GM21526 (cell line): ENCODE measurements at regions not wholly inside any gene's neighbourhood (a gene's known extent, or its start where the extent isn't known, plus 50 kb on each side); places are given as distances from the start of the nearest gene placed in this dataset.
"Not testable (repeated sequence)": the region's sequence is repeated elsewhere in the genome, so short reads cannot be mapped to it uniquely, and the experiment has no call there.

Source experiments
- ATAC-seq: cut with Tn5 transposase; IDR thresholded peaks from one replicate; pipeline ENCODE4 v1.9.1; 2021; ENCODE audit warnings: moderate library complexity; ENCODE audit not compliant: unreplicated experiment, low FRiP score

DNA sequence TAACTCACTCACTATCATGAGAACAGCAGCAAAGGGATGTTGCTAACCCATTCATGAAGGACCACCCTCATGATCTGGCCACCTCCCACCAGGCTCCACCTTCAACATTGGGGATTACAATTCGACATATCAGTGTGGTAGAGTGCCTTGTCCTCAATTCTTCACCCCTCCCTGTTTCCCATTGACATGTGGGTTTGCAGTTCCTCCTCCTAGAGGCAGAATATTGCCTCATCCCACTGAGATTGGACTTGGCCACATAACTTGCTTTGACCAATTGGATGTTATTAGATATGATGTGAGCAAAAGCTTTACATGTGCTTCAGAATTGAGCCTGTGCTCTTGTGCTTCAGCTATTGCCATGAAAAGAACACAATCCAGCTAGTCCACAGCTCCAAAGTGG, 217.0 kb upstream of the CXCR4 start:
- ATAC-seq = no peak

DNA sequence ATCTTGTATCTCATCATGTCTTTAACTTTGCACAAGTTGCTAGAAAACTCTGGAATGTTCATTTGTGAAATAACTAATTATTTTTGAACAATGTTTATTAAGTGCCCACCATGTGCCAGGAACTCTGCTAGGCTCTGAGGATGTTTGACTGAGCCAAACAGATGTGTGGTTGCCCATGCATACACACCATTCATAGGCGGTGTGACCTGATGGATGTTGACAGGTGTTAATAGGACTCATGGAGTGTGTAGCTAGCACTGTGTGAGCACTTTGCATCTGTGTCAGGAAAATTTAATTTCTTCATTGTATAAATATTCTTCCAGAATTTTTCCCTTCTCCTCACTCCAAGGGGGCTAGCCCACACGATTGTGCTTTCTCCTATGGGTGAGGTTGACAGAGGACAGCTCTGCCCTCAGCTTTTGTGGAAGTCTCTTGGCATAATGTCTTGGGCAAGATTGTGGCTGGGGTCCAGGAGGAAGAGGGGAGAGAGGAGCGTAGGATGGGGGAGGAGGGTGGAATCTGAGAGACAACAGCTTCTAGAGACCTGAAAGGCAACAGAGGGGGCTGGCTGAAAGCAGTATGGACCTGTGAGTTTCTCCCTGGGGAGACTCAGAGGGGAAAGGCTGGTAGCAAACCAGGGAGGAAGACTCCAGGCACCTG, 214.6 kb upstream of the CXCR4 start:
- ATAC-seq = no peak

DNA sequence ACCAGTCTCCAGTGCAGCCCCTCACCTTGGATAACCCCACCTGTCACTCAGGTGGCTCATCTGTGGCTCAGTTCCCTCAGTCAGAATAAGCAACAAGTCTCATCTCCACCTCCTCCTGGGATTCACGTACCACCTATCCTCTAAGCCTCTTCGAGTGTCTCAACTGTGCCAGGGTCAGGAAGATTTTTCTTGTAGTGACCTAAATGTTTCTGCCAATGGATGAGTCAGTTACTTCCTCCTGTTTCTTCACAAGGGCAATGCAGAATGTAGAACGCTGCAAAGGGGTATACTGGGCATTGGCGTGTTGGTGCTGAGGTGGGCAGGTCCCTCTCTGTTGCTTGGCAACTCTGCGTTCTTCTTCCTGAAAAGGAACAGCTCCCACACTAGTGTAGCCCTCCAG, 213.3 kb upstream of the CXCR4 start:
- no peak for ATAC-seq

DNA sequence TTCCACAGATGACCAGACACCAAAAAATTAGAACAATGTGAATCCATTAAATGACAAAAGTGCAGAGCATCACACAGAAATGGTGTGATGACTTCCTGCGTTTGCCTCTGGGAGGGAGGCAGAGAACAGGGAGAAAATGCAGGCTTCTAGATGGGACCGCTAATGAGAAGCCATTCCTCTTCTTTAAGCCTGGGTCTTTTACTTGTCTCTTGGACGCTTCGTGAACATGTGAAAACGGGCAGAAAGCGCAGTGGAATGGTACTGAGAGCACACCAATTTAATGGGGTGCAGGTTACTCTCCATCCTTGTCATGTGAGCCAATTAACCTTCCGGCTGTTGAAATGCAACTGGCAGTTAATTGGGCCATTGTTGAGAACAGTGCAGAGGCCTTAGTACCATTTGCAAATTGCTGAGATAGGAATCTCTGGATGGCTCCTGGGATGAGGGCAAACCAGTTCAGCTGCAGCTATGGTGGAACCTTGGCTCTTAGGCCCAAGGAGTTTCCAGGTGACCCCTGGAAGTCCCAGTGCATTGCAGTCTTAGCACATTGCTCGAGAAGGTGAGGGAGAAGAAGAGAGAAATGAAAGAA, 210.4 kb upstream of the CXCR4 start:
- ATAC-seq = no peak

DNA sequence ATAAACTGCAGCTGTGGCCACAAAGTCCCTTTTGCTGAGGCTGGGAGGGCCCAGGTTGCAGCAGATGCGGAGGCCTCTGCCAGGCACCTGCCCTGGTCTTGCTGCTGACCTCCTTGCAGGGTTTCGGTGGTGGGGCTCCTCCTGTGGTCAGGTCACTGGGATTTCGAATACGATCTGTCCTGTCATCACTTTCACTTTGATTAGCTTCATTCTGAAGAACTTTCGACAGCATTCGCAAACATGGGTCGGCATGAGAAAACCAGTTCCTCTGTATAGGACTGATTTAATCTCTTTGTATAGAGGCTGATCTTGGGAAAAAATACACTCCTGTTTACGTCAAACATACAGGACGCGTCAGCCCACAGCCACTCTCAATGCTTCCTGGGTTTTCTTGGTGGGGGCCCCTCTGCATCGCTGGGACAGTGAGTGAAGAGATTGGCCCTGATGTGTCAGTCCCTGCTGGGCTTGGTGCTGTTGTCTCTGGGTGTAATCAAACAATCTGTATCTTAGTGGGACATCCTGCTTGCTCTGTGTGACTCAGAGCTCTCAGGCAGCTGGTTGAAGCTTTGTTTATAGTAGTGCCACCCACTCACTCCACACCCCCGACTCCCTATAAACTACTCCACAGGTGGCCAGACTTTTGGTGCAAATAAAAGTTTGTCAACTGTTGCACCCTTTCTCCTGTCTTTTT, 209.4 kb upstream of the CXCR4 start:
- peak; percentile 71 for ATAC-seq

DNA sequence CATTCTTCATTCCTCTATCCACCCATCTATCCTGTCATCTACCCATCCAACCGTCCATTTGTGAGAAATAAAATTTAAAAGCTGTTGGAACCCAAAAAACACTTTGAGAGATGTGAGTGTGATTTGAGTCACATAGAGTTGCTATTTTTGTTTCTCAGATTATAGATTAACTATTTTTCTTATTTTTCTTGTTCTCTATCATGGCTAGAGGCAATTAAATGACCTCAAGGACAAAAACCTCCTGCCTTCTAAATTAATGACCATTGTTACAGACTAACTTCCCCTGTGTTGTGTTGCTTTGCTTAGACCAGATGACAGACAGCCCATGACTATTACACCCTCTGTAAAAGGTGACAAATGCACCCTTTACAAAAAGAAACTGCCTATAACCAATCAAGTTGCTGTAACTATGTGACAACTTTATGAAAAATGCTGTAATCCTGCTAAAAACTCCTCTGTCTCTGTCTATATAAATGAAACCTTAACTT, 207.9 kb upstream of the CXCR4 start:
- no peak for ATAC-seq

DNA sequence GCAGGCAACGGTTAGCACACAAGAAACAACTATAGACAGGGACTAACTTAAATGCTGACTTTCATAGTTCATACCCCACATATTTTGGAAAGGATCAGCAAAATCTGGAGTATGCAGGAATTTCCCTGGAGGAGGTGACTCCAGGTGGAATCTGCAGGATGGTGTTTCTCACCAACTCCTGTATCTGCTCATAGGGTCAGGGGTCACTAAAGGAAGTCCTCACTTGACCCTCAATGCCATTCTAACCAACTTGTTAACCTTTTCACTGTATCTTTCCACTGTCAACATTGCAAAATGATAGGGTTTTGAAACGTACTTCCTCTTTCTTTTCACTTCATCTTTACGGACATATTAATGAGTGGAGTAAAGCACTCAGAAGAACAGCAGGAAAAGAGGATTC, 207.0 kb upstream of the CXCR4 start:
- no peak for ATAC-seq

DNA sequence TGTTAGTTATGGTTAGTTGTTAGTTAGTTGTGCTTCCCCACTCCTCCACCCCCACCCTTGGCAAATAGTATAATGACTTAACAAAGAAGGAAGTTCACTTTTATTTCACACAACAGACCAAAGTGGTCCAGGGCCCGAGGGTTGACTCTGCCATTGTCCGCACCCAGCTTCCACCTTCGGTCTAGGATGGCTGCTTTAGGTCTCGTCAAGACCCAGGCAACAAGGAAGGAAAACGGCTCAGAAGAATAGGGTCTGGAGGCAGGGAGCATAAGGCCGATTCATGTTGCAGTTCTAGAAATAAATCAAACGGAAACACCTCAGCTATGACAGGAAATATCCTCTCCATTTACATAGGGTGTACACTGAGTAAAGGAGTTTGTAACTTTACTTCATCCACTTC, 206.0 kb upstream of the CXCR4 start:
- ATAC-seq = no peak

DNA sequence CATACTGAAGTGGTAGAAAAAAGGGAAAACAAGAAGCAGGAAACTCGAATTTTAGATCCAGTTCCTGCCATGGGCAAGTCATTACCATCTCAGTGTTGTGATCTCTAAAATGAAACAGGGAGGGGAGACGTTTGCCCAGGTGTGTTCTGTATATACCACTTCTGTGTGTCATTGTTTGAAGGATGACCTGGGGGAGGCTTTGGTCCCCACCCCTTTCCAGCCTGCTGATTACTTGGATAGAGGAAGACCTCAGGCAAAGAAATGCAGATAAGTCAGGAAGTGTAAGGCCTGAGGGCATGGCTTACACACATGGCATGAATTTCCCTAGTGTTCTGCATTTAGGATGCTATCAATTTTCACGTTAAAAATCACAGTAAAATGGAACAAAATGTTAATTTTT, 205.2 kb upstream of the CXCR4 start:
- ATAC-seq = no peak

DNA sequence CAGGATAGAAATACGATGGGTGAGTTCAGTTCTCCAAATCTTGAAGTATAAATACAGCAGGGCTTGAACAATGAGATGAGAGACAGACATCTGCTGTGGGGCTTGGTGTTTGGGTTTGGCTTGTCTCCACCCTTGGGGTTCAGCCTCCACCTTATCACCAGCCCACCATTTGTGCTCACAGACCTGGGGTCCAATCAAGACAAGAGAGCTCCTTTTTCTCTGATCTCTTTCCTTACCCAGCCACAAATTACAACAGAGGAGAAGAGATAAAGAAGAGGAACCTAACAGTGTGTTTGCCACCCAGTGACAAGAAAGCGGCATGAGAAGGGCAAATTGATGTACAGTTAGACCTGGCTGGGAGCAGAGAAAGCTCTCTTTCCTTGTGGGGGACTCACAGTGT, 204.5 kb upstream of the CXCR4 start:
- ATAC-seq = no peak

DNA sequence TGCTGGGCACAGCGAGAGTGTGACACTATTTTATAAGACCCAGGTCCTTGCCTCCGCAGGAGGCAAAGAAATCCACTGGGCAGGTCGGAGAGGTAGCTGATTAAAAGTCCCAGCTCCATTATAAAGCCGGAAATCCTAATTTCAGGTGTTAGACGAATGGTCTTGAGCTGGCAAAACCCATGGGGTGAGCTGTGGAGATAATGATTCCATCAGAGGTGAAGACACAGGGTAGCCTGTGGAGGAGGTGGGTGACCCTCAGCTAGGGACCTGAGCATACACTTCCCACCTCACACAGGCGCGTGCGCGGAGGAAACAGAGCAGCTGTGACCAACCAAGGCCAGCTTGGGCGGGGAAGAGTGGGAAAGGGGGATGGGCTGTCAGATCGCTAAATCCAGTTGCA, 201.7 kb upstream of the CXCR4 start:
- ATAC-seq = no peak

DNA sequence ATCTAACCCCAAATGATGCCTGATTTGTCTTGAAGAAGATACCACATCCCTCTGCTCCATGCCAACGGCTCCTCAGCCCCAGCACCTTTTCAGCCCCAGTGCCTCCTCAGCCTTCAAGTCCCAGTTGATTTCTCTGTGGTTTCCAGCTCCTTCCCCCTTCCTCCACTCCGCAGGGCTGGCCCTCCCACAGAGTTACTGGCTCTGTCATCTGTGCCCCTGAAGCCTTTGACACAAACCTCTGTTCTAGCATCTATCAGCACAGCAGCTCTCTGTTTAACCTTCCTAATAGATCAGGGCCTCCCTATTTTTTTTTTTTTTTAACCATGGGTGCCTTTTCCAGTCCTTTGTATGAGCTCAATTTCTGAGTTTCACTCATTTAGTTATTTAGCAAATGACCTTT, 201.3 kb upstream of the CXCR4 start:
- no peak for ATAC-seq

DNA sequence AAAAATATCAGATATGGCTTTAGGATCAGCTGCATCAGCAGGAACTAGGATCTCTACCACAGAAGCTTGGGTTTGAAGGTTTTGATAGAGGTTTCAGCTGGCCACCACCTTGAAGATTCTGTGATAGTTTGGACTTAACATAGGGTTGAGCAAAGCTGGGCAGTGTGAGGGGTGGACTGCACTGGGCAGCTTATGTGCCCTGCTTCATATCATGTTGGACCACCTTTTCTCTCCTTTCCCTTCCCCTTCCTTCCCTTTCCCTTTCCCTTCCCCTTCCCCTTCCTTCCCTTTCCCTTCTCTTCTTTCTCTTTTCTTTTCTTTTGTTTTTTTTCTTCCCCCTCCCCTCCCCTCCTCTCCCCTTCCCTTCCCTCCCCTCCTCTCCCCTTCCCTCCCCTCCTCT, 196.3 kb upstream of the CXCR4 start:
- no peak for ATAC-seq

DNA sequence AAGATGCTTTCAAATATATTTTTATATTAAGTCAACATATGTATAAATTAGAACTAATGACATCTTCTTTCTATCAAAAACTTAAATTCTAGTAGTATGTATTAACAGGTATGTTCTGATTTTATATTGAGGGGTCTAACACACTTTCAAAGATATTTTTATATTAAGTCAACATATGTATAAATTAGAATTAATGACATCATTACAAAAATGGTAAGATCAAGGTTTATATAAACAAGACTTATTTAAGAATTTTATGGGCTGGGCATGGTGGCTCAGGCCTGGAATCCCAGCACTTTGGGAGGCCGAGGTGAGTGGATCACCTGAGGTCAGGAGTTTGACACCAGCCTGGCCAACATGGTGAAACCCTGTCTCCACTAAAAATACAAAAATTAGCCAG, 194.6 kb upstream of the CXCR4 start:
- ATAC-seq = not testable (repeated sequence)

DNA sequence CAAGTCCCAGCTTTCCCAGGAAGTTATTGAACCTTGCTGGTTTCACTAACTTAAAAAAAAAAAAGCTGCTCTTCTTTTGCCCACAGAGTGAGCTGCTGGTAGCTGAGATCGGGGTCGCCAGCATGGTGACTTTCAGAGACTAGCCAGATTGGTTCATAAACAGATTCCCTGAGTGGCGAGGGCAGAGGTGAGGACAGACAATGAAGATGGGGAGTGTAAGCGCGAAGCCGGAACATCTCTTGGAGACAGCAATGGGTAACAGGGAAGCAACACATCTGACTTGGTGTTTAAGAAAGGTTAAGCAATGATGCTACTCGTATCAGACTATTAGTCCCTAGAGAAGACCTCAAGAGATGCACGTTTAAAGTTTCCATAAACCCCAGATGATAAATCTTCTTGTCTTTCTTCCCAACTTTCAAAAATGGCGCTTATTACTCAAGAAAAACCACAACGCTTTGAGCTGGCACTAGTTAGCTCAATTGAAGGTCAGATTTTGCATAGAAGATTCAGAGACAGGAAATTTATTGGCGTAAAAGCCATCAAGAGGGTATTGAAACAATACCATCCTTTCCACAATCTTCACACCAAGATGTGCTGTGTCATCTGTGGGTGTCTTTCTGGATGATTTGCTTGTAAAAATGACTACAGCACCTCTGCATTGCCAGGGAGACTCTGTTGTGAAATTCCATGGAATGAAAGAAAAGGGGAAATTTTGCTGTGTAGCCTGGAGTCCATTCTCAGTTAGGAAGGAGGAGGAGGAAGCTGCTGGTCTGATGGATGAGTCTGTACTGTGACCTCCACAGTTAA, 193.1 kb upstream of the CXCR4 start:
- no peak for ATAC-seq

DNA sequence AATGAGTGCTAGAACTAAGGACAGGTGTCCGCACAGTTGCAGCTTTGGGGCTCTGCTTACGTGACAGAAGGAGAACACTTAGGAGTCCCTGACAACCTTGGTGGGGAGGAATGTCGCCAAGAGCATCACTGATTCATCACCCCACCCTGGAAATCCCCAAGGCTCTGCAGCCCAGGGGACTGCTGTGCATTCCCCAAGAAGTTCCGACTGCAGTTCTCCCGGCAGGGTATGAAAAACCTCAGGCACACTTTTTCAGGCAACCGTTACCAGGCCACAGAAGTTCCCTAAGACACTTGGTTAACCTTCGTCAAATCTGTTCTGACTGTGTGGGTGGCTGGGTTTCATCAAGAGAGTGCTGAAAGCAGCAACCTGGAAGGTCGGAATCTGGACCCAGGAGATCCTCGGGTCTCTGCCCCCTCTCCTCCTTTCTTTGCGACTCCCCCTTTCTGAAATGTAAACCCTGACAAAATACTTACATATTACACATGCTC, 192.1 kb upstream of the CXCR4 start:
- ATAC-seq = no peak

DNA sequence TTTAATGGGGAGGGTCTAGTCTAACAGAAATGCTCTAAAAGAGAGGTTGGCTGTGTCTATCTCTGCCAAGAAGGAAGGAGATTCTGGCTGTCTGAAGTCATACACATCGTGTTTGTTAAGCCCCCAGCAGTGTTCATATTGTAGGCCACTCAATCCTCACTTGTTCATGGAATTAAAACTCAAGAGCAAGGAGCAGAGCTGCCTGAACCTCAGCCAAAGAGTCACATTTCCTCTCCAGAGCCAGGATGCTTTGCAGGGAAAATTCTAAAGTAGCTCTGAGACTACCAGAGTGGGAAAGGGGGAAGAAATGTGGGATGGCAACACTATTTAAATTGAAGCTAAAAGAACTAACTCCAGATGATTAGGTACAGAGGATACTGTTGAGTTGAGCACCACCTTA, 190.7 kb upstream of the CXCR4 start:
- no peak for ATAC-seq

DNA sequence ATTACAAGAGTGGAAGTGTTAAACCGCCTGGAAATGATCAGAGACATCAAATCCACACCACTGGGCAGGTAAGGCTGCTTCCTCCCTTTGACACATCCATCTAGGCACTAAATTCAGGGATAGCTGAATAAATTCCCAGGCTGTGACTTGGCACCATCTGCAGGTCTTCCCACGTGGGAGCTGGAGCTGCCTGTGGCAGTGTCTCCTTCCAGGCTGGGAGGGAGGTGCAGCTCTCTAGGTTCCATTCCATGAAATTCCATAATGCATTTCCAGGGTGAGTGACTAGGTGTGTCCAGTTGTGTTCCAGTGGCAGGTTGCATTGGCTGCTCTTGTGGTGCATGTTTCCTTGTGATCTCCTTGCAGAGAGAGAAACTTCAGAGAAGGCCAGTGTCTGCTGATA, 188.9 kb upstream of the CXCR4 start:
- ATAC-seq = no peak

DNA sequence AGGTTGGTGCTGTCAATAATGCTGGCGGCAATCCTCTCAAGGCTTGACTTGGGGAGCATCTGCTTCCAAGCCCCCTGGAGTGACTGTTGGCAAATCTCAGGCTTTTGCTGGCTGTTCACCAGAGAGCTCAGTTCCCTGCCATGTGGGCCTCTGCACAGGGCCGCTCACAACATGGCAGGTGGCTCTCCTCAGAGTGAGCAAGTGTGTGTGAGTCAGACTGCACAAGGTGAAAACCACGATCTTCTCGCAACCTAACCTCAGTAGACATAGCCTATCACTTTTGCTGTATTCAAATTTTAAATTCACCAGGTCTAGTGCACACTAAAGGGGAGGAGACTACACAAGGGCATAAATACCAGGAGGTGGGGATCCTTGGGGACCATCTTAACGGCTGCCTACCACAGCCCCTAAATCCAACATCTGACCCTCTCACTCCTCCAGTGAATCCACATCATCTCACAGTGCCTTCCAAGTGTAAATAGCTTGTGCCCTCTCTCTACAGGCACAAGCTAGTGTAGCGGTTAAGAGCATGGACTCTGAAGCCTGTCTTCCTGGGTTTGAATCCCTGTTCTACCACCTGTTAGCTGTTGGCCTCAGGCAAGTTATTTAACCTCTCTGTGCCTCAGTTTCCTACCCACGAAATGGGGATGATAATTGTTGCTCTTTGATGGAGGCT, 187.7 kb upstream of the CXCR4 start:
- ATAC-seq = peak; percentile 97

DNA sequence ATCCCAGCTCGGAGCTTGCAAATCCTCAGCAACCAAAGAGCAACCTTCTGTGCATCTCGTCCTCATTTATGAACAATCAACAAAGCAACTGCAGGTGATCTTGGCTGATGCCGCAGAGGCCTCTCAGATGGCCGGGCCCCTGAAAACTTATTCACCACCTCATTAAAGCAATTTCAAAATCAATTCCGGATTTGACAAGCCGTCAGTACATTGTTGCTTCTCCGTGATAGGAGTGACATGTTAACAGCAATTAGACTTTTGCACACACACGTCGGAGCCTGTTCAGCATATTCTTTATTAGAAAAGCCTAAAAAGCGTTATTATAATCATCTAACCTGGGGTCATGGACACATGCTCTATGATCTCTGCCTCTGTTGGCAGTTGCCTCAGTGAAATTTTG, 183.1 kb upstream of the CXCR4 start:
- ATAC-seq = no peak

DNA sequence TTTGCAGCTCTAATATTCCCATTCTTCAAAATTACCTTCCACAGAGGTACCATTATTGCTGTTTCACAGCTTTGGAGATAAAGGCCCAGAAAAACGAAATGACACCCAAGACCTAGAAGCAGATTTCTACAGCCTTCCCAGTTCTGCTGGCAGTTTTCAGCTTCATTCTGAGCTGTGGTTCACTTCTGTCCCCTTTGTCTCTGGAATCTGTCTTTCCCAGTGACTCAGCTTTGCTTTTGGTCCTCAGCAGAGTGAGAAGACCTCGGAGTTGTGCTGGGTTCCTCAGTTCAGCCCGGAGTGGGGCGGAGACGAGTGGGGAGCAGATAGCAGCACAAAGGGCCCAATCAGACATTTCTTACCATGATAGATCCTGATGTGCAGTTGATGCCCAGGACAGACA, 180.7 kb upstream of the CXCR4 start:
- no peak for ATAC-seq
